Heart right ventricle (tissue), 16 donors: ENCODE measurements at regions not wholly inside any gene's neighbourhood (a gene's known extent, or its start where the extent isn't known, plus 50 kb on each side); places are given as distances from the start of the nearest gene placed in this dataset.
"Not testable (repeated sequence)": the region's sequence is repeated elsewhere in the genome, so short reads cannot be mapped to it uniquely, and the experiment has no call there.

ENCODE experiments used
- ATAC-seq, 8 donors: fragments of 200-7000 bp; cut with Tn5 transposase; one replicate each; pipeline ENCODE4 v1.9.1; 2020; ENCODE audit warnings: mild to moderate bottlenecking in 8 of 8, moderate library complexity in 8 of 8, moderate number of reproducible peaks in 1 of 8
- DNase-seq, 2 donors: peaks; one replicate each; pipeline ENCODE4 v3.0.0-alpha.2; 2020
- H3K27ac ChIP-seq, 10 donors: fragments of 200-600 bp; sonication (generic) in 2 of 10; one replicate each; pipeline versions ENCODE4 v1.5.0 to v1.8.0; 2020 to 2022; ENCODE audit warnings: mild to moderate bottlenecking in 3 of 10
- H3K27me3 ChIP-seq, 7 donors: fragments of 200-600 bp; one replicate each; pipeline ENCODE4 v1.8.0; 2021 to 2022; ENCODE audit warnings: mild to moderate bottlenecking in 2 of 7
- H3K36me3 ChIP-seq, 9 donors: fragments of 200-600 bp; sonication (generic) in 1 of 9; one replicate each; pipeline versions ENCODE4 v1.5.0 to v1.8.0; 2020 to 2022; ENCODE audit warnings: mild to moderate bottlenecking in 2 of 9
- H3K4me1 ChIP-seq, 9 donors: fragments of 200-600 bp; sonication (generic) in 1 of 9; one replicate each; pipeline versions ENCODE4 v1.5.0 to v1.8.0; 2020 to 2022; ENCODE audit warnings: mild to moderate bottlenecking in 4 of 9
- H3K4me3 ChIP-seq, 10 donors: fragments of 200-600 bp; sonication (generic) in 2 of 10; one replicate each; pipeline versions ENCODE4 v1.5.0 to v1.8.0; 2020 to 2022; ENCODE audit warnings: mild to moderate bottlenecking in 7 of 10, moderate library complexity in 2 of 10
- H3K9me3 ChIP-seq, 11 donors: fragments of 200-600 bp in 10 of 11; sonication (generic) in 2 of 11; one replicate each; pipeline versions ENCODE4 v1.5.0 to v1.8.0; 2013 to 2022; ENCODE audit warnings: mild to moderate bottlenecking in 2 of 11, control low read depth in 1 of 11, moderate library complexity in 1 of 11
- CTCF ChIP-seq, 9 donors: fragments of 200-600 bp; sonication (generic) in 2 of 9; IDR thresholded peaks; one replicate each; pipeline versions ENCODE4 v1.5.0 to v1.8.0; 2021 to 2022; ENCODE audit warnings: antibody characterized with exemption in 9 of 9, mild to moderate bottlenecking in 5 of 9, moderate library complexity in 1 of 9
- WGBS, 2 donors: extraction: QIAGEN DNeasy Blood & Tissue Kit; methylation state at CpG; one replicate each; pipeline ENCODE4 v1.1.7; 2013; ENCODE audit warnings: inconsistent platforms in 1 of 2; 5-methylcytosine and 5-hydroxymethylcytosine counted together
- intact Hi-C, 10 donors: fragments of 100-400 bp; cut with DNase I; formaldehyde crosslinking; loops; one replicate each; pipeline versions ENCODE4 v1.11.1 to v1.14.2; 2022
- donor health status: Arrhythmogenic right ventricular cardiomyopathy.
- donor health status: ischemic (EF 13 %, LVEDD 7.1; RV severe dilation, severe dysfunction).
- donor health status: healthy with polysubstance abuse.
- donor health status: DM: no; HTN: yes; CAD: no.
- donor health status: DM: no; HTN: no; CAD: no.
- donor health status: ischemic (EF 25% LVEDD 6.9; RV normal size, moderate dysfunction).
- donor health status: ischemic (EF 25% LVEDD 5.7; RV mildly dilated, moderate dysfunction).
- donor health status: healthy.
- donor health status: DM: yes; HTN: yes; CAD: no.
- donor health status: Ischemic cardiomyopathy.
- donor health status: ischemic (EF 35%, LVEDD 5.7; RV mildly dilated, moderate dysfunction).
- donor health status: nonischemic (EF 11% LVEDD 7.7; RV severe dilation, severe dysfunction).
- donor health status: DM: yes; HTN: yes; CAD: no.
- donor health status: PGD.
- donor health status: ischemic (EF 29% LVEDD 5.4; RV normal size, mild dysfunction).
- donor health status: nonischemic (EF 23%, LVEDD 6.1; RV moderate dilation, normal function).

DNA sequence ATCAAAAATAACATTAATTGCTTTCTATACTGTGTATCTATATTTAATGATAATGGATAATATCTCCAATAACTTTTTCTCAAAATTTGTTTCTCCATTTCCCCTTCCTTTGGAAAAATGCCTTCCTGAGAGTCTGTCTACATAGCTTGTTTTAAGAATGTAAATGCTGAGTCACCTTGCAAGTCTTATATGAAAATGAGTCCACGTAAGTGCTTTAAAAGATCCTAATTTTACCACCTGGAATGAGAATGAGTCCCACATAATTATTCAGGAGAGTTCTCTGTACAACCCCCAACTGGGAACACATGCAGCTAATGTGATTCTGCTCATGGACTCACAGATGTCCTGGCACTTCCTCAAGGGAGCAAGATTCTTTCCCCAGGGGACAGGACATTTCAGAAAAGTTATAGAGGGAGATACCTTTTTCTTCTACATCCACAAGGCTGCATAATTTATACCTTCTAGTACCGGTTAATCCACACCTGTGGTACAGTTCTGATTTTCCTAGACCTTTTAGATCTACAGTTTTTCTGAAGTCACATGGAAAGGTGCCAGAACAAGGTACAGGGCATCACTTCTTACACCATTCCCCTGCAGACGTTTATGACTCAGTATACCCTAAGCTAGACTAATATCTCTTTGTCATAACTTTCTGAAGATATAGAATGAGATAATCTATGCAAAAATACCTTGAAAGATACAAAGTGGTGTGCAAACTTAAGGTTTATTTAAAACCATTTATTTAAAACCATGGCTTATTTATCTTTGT lies 314.1 kb downstream of the CETN3 start:
- Histone ChIP-seq H3K36me3 (no peaks in the 10 kb centered on the region), H3K27me3 (no peaks in the 10 kb centered on the region), H3K4me3 (no peak overlapping the region), H3K27ac (no peak overlapping the region), H3K4me1 (peaks cover 0 to 12% (median 4%) of the 10 kb centered on the region in 9 donors), H3K9me3 (peaks cover 0 to 1% (median 0%) of the 10 kb centered on the region in 11 donors)
- intact Hi-C loops = no loop called here
- TF ChIP-seq CTCF (IDR thresholded peaks at IDR 0.05) = no peak
- DNase-seq (no peak), ATAC-seq (no peak)
- WGBS, 2 donors = 88 to 91% methylated on average over 3 of the region's 3 CpGs

DNA sequence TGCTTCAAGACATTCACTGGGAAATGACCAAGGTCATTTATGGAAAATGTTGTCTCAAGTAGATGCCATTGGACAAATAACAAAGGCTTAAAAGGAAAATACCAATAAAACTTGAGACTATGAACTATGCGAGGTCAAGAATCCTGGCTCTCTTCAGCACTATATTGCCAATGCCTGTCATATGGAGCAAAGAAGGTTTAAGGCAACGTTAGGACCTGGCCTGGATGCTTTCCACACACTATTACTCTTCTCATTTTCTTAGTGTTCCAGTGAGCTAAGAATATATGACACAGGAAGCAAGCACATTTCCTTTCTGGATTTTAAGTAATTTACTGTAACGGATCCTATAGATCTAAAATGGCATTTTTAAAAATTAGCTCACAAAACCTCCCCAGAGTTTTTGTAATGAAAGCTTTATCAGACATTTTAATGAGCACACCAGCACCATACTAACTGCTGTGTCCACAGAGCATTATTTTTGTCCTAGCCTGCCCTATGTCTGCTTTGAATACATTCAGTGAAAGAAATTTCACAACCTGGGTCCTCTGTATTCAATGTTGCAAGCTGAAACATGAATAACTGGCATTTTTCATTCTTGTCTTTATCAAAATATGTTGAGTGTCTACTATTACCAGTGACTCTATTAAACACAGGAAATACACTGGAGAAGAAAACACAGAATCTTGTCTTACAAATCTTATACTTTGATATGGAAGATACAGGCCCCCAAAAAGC lies 315.6 kb downstream of the CETN3 start:
- H3K36me3 ChIP-seq = no peaks in the 10 kb centered on the region
- no peak for TF ChIP-seq CTCF (IDR thresholded peaks at IDR 0.05)
- no peak overlapping the region for H3K4me3 ChIP-seq
- ATAC-seq = no peak
- H3K27ac ChIP-seq = no peak overlapping the region
- H3K27me3 ChIP-seq = no peaks in the 10 kb centered on the region
- H3K9me3 ChIP-seq = peaks cover 0 to 17% (median 10%) of the 10 kb centered on the region in 11 donors
- H3K4me1 ChIP-seq = peaks cover 0 to 6% (median 2%) of the 10 kb centered on the region in 9 donors
- no peak for DNase-seq
- 27 to 30% methylated on average over 3 of the region's 3 CpGs for WGBS, 2 donors
- intact Hi-C loops = no loop called here

DNA sequence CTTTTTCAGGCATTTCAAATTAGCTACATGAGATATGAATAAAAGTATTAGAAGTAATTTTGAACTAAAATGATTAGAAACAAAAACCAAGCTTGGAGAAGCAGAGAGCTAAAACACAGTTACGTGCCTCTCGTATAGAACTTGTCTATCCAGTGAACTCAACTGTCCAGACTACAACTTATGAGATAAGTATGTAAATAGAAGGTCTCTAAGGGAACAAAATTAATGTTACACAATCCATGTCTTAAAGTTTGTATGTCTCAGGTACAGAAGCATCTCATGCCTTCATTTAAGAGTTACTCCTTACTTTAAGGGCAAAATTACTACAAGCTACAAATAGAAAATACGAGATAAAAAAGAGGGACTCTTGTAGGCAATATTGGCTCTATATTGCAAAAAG lies 316.8 kb downstream of the CETN3 start:
- Histone ChIP-seq H3K4me1 (peaks cover 0 to 4% (median 0%) of the 10 kb centered on the region in 9 donors), H3K27ac (no peak overlapping the region), H3K4me3 (no peak overlapping the region), H3K27me3 (no peaks in the 10 kb centered on the region), H3K36me3 (no peaks in the 10 kb centered on the region), H3K9me3 (peaks cover 0 to 26% (median 10%) of the 10 kb centered on the region in 11 donors)
- no peak for TF ChIP-seq CTCF (IDR thresholded peaks at IDR 0.05)
- ATAC-seq (no peak), DNase-seq (no peak)
- 82 to 91% methylated on average over 3 of the region's 3 CpGs for WGBS, 2 donors
- intact Hi-C loops = no loop called here

GRCh38 chr5:90084342-90084741 lies 325.2 kb downstream of the CETN3 start:
- TF ChIP-seq CTCF (IDR thresholded peaks at IDR 0.05) = no peak
- DNase-seq = no peak
- H3K27me3 ChIP-seq = no peaks in the 10 kb centered on the region
- no peak for ATAC-seq
- WGBS, 2 donors = 93 to 98% methylated on average over 3 of the region's 3 CpGs
- peaks cover 0 to 41% (median 4%) of the 10 kb centered on the region in 11 donors for H3K9me3 ChIP-seq
- no peaks in the 10 kb centered on the region for H3K4me1 ChIP-seq
- no peak overlapping the region for H3K27ac ChIP-seq
- intact Hi-C loops = no loop called here
- H3K4me3 ChIP-seq = no peak overlapping the region
- H3K36me3 ChIP-seq = no peaks in the 10 kb centered on the region

DNA sequence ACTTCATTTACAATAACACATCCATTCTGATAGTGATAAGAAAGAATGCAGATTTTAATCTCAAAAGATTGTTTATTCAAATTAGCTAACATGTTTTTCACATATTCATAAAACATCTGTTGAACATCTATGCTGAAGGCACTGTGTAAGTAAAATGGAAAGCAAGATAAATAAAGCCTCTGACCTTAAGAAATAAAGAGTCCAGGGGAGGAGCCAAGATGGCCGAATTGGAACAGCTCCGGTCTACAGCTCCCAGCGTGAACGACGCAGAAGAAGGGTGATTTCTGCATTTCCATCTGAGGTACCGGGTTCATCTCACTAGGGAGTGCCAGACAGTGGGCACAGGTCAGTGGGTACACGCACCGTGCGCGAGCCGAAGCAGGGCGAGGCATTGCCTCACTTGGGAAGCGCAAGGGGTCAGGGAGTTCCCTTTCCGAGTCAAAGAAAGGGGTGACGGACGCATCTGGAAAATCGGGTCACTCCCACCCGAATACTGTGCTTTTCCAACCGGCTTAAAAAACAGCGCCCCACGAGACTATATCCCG lies 336.5 kb downstream of the CETN3 start:
- H3K4me1 ChIP-seq, H3K27me3 ChIP-seq, H3K27ac ChIP-seq, ATAC-seq, H3K4me3 ChIP-seq, H3K9me3 ChIP-seq, intact Hi-C loops, DNase-seq, H3K36me3 ChIP-seq: not testable (repeated sequence)
- WGBS, 2 donors = 90 to 95% methylated on average over 22 of the region's 22 CpGs
